NOMO-1 treated with dmso at 0.1 percent for 144 hours (cell line): ENCODE measurements at regions not wholly inside any gene's neighbourhood (a gene's known extent, or its start where the extent isn't known, plus 50 kb on each side); places are given as distances from the start of the nearest gene placed in this dataset.
"Not testable (repeated sequence)": the region's sequence is repeated elsewhere in the genome, so short reads cannot be mapped to it uniquely, and the experiment has no call there.

ENCODE experiments used
- DNase-seq: peaks from one replicate; lab custom pipeline; 2025; ENCODE audit not compliant: unreplicated experiment; lab: John Stamatoyannopoulos, UW

GRCh38 chr3:6640907-6641306, 220.0 kb upstream of the GRM7 start:
- no peak for DNase-seq

GRCh38 chr3:6644070-6644929, 216.6 kb upstream of the GRM7 start:
- no peak for DNase-seq

GRCh38 chr3:6654670-6655069, 206.2 kb upstream of the GRM7 start:
- no peak for DNase-seq

GRCh38 chr3:6655275-6655674, 205.6 kb upstream of the GRM7 start:
- no peak for DNase-seq

GRCh38 chr3:6657591-6657990, 203.3 kb upstream of the GRM7 start:
- no peak for DNase-seq

- no peak for DNase-seq
These were observed 193.6 kb upstream of the GRM7 start for GRCh38 chr3:6667354-6667753.

GRCh38 chr3:6671363-6671762, 189.6 kb upstream of the GRM7 start:
- DNase-seq = no peak

- DNase-seq = peak; percentile 11
These were observed 181.4 kb upstream of the GRM7 start for GRCh38 chr3:6679510-6679909.

- DNase-seq = no peak
These were observed 180.7 kb upstream of the GRM7 start for GRCh38 chr3:6680119-6680806.

- no peak for DNase-seq
These were observed 163.6 kb upstream of the GRM7 start for GRCh38 chr3:6697285-6697684.

- DNase-seq = no peak
These were observed 163.2 kb upstream of the GRM7 start for GRCh38 chr3:6697722-6698121.

- not testable (repeated sequence) for DNase-seq
These were observed 156.1 kb upstream of the GRM7 start for GRCh38 chr3:6704817-6705216.

GRCh38 chr3:6706777-6707176, 154.1 kb upstream of the GRM7 start:
- no peak for DNase-seq

GRCh38 chr3:6709178-6709577, 151.7 kb upstream of the GRM7 start:
- no peak for DNase-seq

GRCh38 chr3:6714962-6715361, 146.0 kb upstream of the GRM7 start:
- DNase-seq = no peak

GRCh38 chr3:6716420-6716819, 144.5 kb upstream of the GRM7 start:
- no peak for DNase-seq

GRCh38 chr3:6717026-6717943, 143.6 kb upstream of the GRM7 start:
- no peak for DNase-seq

- DNase-seq = no peak
These were observed 140.9 kb upstream of the GRM7 start for GRCh38 chr3:6719999-6720398.

GRCh38 chr3:6721491-6721890, 139.4 kb upstream of the GRM7 start:
- no peak for DNase-seq

- no peak for DNase-seq
These were observed 137.7 kb upstream of the GRM7 start for GRCh38 chr3:6723205-6723604.

GRCh38 chr3:6726811-6727210, 134.1 kb upstream of the GRM7 start:
- DNase-seq = no peak
